Neural progenitor cell (in vitro differentiated cells): ENCODE measurements at regions not wholly inside any gene's neighbourhood (a gene's known extent, or its start where the extent isn't known, plus 50 kb on each side); places are given as distances from the start of the nearest gene placed in this dataset.

Experiments used
- DNase-seq: peaks from one replicate; pipeline ENCODE4 v3.0.0-alpha.2; 2016; ENCODE audit warnings: low spot score
- H2AFZ ChIP-seq: fragments of 200-600 bp; sonication (generic); replicated peaks from 2 replicates; pipeline ENCODE4 v1.6.1; 2016; ENCODE audit warnings: antibody characterized with exemption
- H3F3A ChIP-seq: fragments of 200-600 bp; sonication (generic); 2 replicates; pipeline ENCODE4 v1.6.1; 2016; ENCODE audit warnings: antibody characterized with exemption, low read depth
- H3K27ac ChIP-seq: fragments of 200-600 bp; sonication (generic); 2 replicates; pipeline ENCODE4 v1.5.1; 2016; ENCODE audit warnings: mild to moderate bottlenecking
- H3K27me3 ChIP-seq: fragments of 200-600 bp; sonication (generic); 2 replicates; pipeline ENCODE4 v1.6.1; 2016; ENCODE audit warnings: mild to moderate bottlenecking, moderate library complexity
- H3K36me3 ChIP-seq: fragments of 200-600 bp; sonication (generic); 2 replicates; pipeline ENCODE4 v1.5.1; 2016
- H3K4me1 ChIP-seq: fragments of 200-600 bp; sonication (generic); 2 replicates; pipeline ENCODE4 v1.6.1; 2016; ENCODE audit warnings: mixed run types
- H3K4me2 ChIP-seq: fragments of 200-600 bp; sonication (generic); 2 replicates; pipeline ENCODE4 v1.6.1; 2016
- H3K4me3 ChIP-seq: fragments of 200-600 bp; sonication (generic); 2 replicates; pipeline ENCODE4 v1.5.1; 2016
- H3K79me2 ChIP-seq: fragments of 200-600 bp; sonication (generic); 2 replicates; pipeline ENCODE4 v1.6.1; 2016; ENCODE audit warnings: low read depth
- H3K9ac ChIP-seq: fragments of 200-600 bp; sonication (generic); 2 replicates; pipeline ENCODE4 v1.6.1; 2016
- H3K9me3 ChIP-seq: fragments of 200-600 bp; sonication (generic); 2 replicates; pipeline ENCODE4 v1.5.1; 2016; ENCODE audit warnings: low read depth
- H4K20me1 ChIP-seq: fragments of 200-600 bp; sonication (generic); 2 replicates; pipeline ENCODE4 v1.6.1; 2016; ENCODE audit warnings: low read depth
- H3K27ac Mint-ChIP-seq: 3 replicates; pipeline ENCODE4 v1.8.0; 2021; ENCODE audit warnings: mixed read lengths
- H3K27me3 Mint-ChIP-seq: 2 replicates; pipeline ENCODE4 v1.8.0; 2022; ENCODE audit warnings: low read depth, mild to moderate bottlenecking, inconsistent platforms, moderate library complexity, mixed read lengths; ENCODE audit not compliant: insufficient read depth
- H3K36me3 Mint-ChIP-seq: 3 replicates; pipeline ENCODE4 v1.8.0; 2021; ENCODE audit warnings: mixed read lengths
- H3K4me1 Mint-ChIP-seq: 3 replicates; pipeline ENCODE4 v1.8.0; 2021; ENCODE audit warnings: mixed read lengths
- H3K4me3 Mint-ChIP-seq: 3 replicates; pipeline ENCODE4 v1.8.0; 2021; ENCODE audit warnings: mild to moderate bottlenecking, moderate library complexity, mixed read lengths
- H3K9me3 Mint-ChIP-seq: 3 replicates; pipeline ENCODE4 v1.8.0; 2020; ENCODE audit warnings: mixed read lengths
- EZH2 ChIP-seq: fragments of 200-600 bp; sonication (generic); IDR thresholded peaks from 2 replicates; pipeline ENCODE4 v1.6.1; 2017; ENCODE audit warnings: antibody characterized with exemption, mild to moderate bottlenecking, moderate library complexity
- EZH2phosphoT487 ChIP-seq: fragments of 200-600 bp; sonication (generic); IDR thresholded peaks from 2 replicates; pipeline ENCODE4 v1.6.1; 2017; ENCODE audit warnings: antibody characterized with exemption
- TF ChIP-seq, protein P1 (sequence below): fragments of 200-600 bp; sonication (generic); IDR thresholded peaks from 2 replicates; pipeline ENCODE4 v1.5.1; 2017; ENCODE audit warnings: antibody characterized with exemption, mild to moderate bottlenecking

DNA sequence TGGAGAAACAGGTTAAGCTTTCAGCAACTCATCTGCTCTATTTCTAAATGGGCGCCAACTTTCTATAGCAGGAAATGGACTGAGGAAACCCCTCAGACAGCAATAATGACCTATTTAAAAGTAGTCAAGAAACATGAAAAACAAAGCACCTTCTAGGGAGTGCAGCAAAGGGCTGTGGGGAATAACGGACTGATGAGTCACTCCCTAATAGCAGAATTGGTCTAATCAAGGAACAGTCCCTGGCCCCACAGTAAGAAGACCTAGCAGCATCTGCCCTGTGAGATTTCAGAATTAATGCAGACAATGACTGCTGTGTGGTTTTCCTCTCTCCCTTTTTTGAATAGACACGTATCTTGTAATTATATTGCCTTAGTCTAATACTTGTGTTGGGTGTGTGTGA lies 602.9 kb downstream of the IPMK start:
- Histone ChIP-seq H3K4me1 (no peaks in the 10 kb centered on the region), H3K4me3 (no peak overlapping the region), H3K27ac (no peak overlapping the region), H3F3A (no peaks in the 10 kb centered on the region), H3K36me3 (no peaks in the 10 kb centered on the region), H3K4me2 (no peak overlapping the region), H3K27me3 (no peaks in the 10 kb centered on the region), H2AFZ (no peak overlapping the region), H4K20me1 (no peaks in the 10 kb centered on the region), H3K9ac (no peak overlapping the region), H3K79me2 (no peaks in the 10 kb centered on the region), H3K9me3 (no peaks in the 10 kb centered on the region)
- Mint-ChIP-seq H3K36me3 (no peaks in the 10 kb centered on the region), H3K4me3 (no peak overlapping the region), H3K27ac (no peak overlapping the region), H3K9me3 (no peaks in the 10 kb centered on the region), H3K4me1 (no peaks in the 10 kb centered on the region), H3K27me3 (no peaks in the 10 kb centered on the region)
- no peak for DNase-seq
- TF ChIP-seq EZH2 = no peak
- TF ChIP-seq, protein P1, sequence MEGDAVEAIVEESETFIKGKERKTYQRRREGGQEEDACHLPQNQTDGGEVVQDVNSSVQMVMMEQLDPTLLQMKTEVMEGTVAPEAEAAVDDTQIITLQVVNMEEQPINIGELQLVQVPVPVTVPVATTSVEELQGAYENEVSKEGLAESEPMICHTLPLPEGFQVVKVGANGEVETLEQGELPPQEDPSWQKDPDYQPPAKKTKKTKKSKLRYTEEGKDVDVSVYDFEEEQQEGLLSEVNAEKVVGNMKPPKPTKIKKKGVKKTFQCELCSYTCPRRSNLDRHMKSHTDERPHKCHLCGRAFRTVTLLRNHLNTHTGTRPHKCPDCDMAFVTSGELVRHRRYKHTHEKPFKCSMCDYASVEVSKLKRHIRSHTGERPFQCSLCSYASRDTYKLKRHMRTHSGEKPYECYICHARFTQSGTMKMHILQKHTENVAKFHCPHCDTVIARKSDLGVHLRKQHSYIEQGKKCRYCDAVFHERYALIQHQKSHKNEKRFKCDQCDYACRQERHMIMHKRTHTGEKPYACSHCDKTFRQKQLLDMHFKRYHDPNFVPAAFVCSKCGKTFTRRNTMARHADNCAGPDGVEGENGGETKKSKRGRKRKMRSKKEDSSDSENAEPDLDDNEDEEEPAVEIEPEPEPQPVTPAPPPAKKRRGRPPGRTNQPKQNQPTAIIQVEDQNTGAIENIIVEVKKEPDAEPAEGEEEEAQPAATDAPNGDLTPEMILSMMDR = no peak
- TF ChIP-seq EZH2phosphoT487 = no peak

GRCh38 chr10:57663401-57663800 lies 604.3 kb downstream of the IPMK start:
- no peak overlapping the region for H3K4me3 ChIP-seq
- no peak overlapping the region for H3K4me3 Mint-ChIP-seq
- TF ChIP-seq EZH2phosphoT487 (no peak), EZH2 (no peak)
- TF ChIP-seq, protein P1 = no peak

DNA sequence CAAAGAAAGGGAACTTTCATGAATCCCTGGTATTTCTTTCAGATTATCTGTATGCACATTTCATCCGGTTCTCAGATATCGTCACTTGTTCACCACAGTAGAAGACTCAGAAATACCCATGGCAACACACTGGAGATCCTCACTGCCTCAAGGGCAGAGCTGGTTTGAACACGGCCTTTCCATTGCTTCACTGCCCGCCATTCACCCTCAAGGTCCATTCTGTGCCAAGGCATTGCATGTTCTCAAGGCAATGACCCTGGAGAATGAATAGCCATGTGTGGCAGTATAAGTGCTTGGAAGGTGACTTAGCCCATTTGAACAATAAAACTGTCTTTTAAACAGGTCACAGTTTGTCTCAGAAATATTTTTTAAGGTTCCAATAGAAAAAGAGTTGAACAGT lies 606.5 kb downstream of the IPMK start:
- H3K4me1 Mint-ChIP-seq = no peaks in the 10 kb centered on the region
- H3F3A ChIP-seq = no peaks in the 10 kb centered on the region
- no peaks in the 10 kb centered on the region for H3K36me3 Mint-ChIP-seq

More at GRCh38 chr10:57663401-57663800, 604.3 kb downstream of the IPMK start:
- no peak overlapping the region for H3K27ac ChIP-seq
- Mint-ChIP-seq H3K27ac (no peak overlapping the region), H3K27me3 (no peaks in the 10 kb centered on the region), H3K4me1 (no peaks in the 10 kb centered on the region), H3K36me3 (no peaks in the 10 kb centered on the region), H3K9me3 (no peaks in the 10 kb centered on the region)
- no peaks in the 10 kb centered on the region for H3K4me1 ChIP-seq
- no peak overlapping the region for H3K9ac ChIP-seq
- H4K20me1 ChIP-seq = no peaks in the 10 kb centered on the region
- no peaks in the 10 kb centered on the region for H3K9me3 ChIP-seq
- H3F3A ChIP-seq = no peaks in the 10 kb centered on the region
- DNase-seq = no peak
- no peaks in the 10 kb centered on the region for H3K27me3 ChIP-seq
- no peak overlapping the region for H2AFZ ChIP-seq
- H3K79me2 ChIP-seq = no peaks in the 10 kb centered on the region
- no peak overlapping the region for H3K4me2 ChIP-seq
- H3K36me3 ChIP-seq = no peaks in the 10 kb centered on the region

More for the DNA sequence above, 606.5 kb downstream of the IPMK start:
- no peaks in the 10 kb centered on the region for H3K36me3 ChIP-seq
- no peaks in the 10 kb centered on the region for H3K9me3 ChIP-seq
- TF ChIP-seq, protein P1 = no peak
- TF ChIP-seq EZH2 (no peak), EZH2phosphoT487 (no peak)
- no peaks in the 10 kb centered on the region for H3K4me1 ChIP-seq
- H3K27me3 Mint-ChIP-seq = no peaks in the 10 kb centered on the region
- no peak overlapping the region for H3K9ac ChIP-seq
- H3K4me3 Mint-ChIP-seq = no peak overlapping the region
- no peaks in the 10 kb centered on the region for H3K79me2 ChIP-seq
- no peak overlapping the region for H2AFZ ChIP-seq
- no peak overlapping the region for H3K27ac ChIP-seq
- DNase-seq = no peak
- H3K4me3 ChIP-seq = no peak overlapping the region
- H4K20me1 ChIP-seq = no peaks in the 10 kb centered on the region
- H3K4me2 ChIP-seq = no peak overlapping the region
- no peak overlapping the region for H3K27ac Mint-ChIP-seq
- no peaks in the 10 kb centered on the region for H3K9me3 Mint-ChIP-seq
- no peaks in the 10 kb centered on the region for H3K27me3 ChIP-seq
